ENCODE measurements at regions not wholly inside any gene's neighbourhood (a gene's known extent, or its start where the extent isn't known, plus 50 kb on each side); places are given as distances from the start of the nearest gene placed in this dataset.

- intact Hi-C loops (cut with DNase I): no loop called here
- no peaks in the 10 kb centered on the region for H3K4me1 ChIP-seq
- no peak for TF ChIP-seq CTCF (IDR thresholded peaks at IDR 0.05)
- no peaks in the 10 kb centered on the region for H3K9me3 ChIP-seq
- ATAC-seq (no peak), DNase-seq (no peak)
- no peaks in the 10 kb centered on the region for H3K36me3 ChIP-seq
- no peak overlapping the region for H3K4me3 ChIP-seq
- H3K27ac ChIP-seq: no peak overlapping the region
- H3K27me3 ChIP-seq: no peaks in the 10 kb centered on the region
These were observed 237.5 kb downstream of the EPHA4 start for GRCh38 chr2:221334481-221335218.

- TF ChIP-seq CTCF (IDR thresholded peaks at IDR 0.05): no peak
- ATAC-seq (no peak), DNase-seq (no peak)
- intact Hi-C loops (cut with DNase I): no loop called here
- H3K9me3 ChIP-seq: no peaks in the 10 kb centered on the region
- H3K36me3 ChIP-seq: no peaks in the 10 kb centered on the region
- no peaks in the 10 kb centered on the region for H3K27me3 ChIP-seq
- H3K4me3 ChIP-seq: no peak overlapping the region
- H3K27ac ChIP-seq: no peak overlapping the region
- H3K4me1 ChIP-seq: no peaks in the 10 kb centered on the region
These were observed 236.8 kb downstream of the EPHA4 start for GRCh38 chr2:221335219-221335752.

- H3K36me3 ChIP-seq: no peaks in the 10 kb centered on the region
- intact Hi-C loops (cut with DNase I): no loop called here
- TF ChIP-seq CTCF (IDR thresholded peaks at IDR 0.05): no peak
- no peaks in the 10 kb centered on the region for H3K4me1 ChIP-seq
- no peak overlapping the region for H3K4me3 ChIP-seq
- no peak for DNase-seq
- no peaks in the 10 kb centered on the region for H3K9me3 ChIP-seq
- ATAC-seq: no peak
- no peaks in the 10 kb centered on the region for H3K27me3 ChIP-seq
- no peak overlapping the region for H3K27ac ChIP-seq
These were observed 235.1 kb downstream of the EPHA4 start for GRCh38 chr2:221336967-221337366.

GRCh38 chr2:221337957-221338685 is 234.0 kb downstream of the EPHA4 start:
- intact Hi-C loops (cut with DNase I): no loop called here
- Histone ChIP-seq H3K9me3 (no peaks in the 10 kb centered on the region), H3K27me3 (no peaks in the 10 kb centered on the region), H3K4me3 (no peak overlapping the region), H3K27ac (no peak overlapping the region), H3K4me1 (no peaks in the 10 kb centered on the region), H3K36me3 (no peaks in the 10 kb centered on the region)
- no peak for ATAC-seq
- no peak for TF ChIP-seq CTCF (IDR thresholded peaks at IDR 0.05)
- DNase-seq: no peak

- Histone ChIP-seq H3K36me3 (no peaks in the 10 kb centered on the region), H3K4me3 (no peak overlapping the region), H3K27ac (no peak overlapping the region), H3K27me3 (no peaks in the 10 kb centered on the region), H3K4me1 (no peaks in the 10 kb centered on the region), H3K9me3 (no peaks in the 10 kb centered on the region)
- TF ChIP-seq CTCF (IDR thresholded peaks at IDR 0.05): no peak
- intact Hi-C loops (cut with DNase I): no loop called here
- ATAC-seq (no peak), DNase-seq (no peak)
These were observed 229.7 kb downstream of the EPHA4 start for GRCh38 chr2:221342388-221342787.

Measured in upper lobe of right lung (tissue), 1 donor.